Right lobe of liver (tissue), 6 donors: ENCODE measurements at regions not wholly inside any gene's neighbourhood (a gene's known extent, or its start where the extent isn't known, plus 50 kb on each side); places are given as distances from the start of the nearest gene placed in this dataset.

ENCODE experiments used
- ATAC-seq, 4 donors: fragments of 200-7000 bp; cut with Tn5 transposase; one replicate each; pipeline ENCODE4 v1.9.1; 2020; ENCODE audit warnings: mild to moderate bottlenecking in 4 of 4, moderate library complexity in 4 of 4
- DNase-seq, 3 donors: peaks; one replicate each; pipeline ENCODE4 v3.0.0-alpha.2; 2020
- H3K27ac ChIP-seq, 3 donors: fragments of 200-600 bp; one replicate each; pipeline ENCODE4 v1.8.0; 2022
- H3K27me3 ChIP-seq, 2 donors: fragments of 200-600 bp; one replicate each; pipeline ENCODE4 v1.8.0; 2022
- H3K36me3 ChIP-seq, 4 donors: fragments of 200-600 bp; sonication (generic) in 1 of 4; one replicate each; pipeline versions ENCODE4 v1.5.1 to v1.8.0; 2017 to 2022; ENCODE audit warnings: control low read depth in 1 of 4
- H3K4me1 ChIP-seq, 4 donors: fragments of 200-600 bp; sonication (generic) in 1 of 4; one replicate each; pipeline versions ENCODE4 v1.5.1 to v1.8.0; 2017 to 2022; ENCODE audit warnings: control low read depth in 1 of 4
- H3K4me3 ChIP-seq, 3 donors: fragments of 200-600 bp; one replicate each; pipeline ENCODE4 v1.8.0; 2022
- H3K9me3 ChIP-seq, 4 donors: fragments of 200-600 bp; sonication (generic) in 1 of 4; one replicate each; pipeline versions ENCODE4 v1.5.1 to v1.8.0; 2017 to 2022; ENCODE audit warnings: control low read depth in 1 of 4
- POLR2A ChIP-seq: fragments of 450-650 bp; IDR thresholded peaks from one replicate; pipeline ENCODE4 v1.6.1; 2017; ENCODE audit warnings: antibody characterized with exemption, mild to moderate bottlenecking
- WGBS: methylation state at CpG from one replicate; pipeline ENCODE4 v1.1.6; 2018; ENCODE audit warnings: low coverage, low lambda C conversion rate; ENCODE audit not compliant: insufficient coverage; ENCODE audit errors: missing lambda C conversion rate; 5-methylcytosine and 5-hydroxymethylcytosine counted together
- intact Hi-C, 2 donors: fragments of 100-400 bp; cut with DNase I; formaldehyde crosslinking; loops; one replicate each; pipeline versions ENCODE4 v1.11.2 to v1.14.1; 2022
- TF ChIP-seq, protein P1 (sequence below), 4 donors: fragments of 200-600 bp in 3 of 4; fragments of 450-650 bp in 1 of 4; IDR thresholded peaks; one replicate each; pipeline versions ENCODE4 v1.5.1 to v1.8.0; 2016 to 2022; ENCODE audit warnings: antibody characterized with exemption in 4 of 4, mild to moderate bottlenecking in 2 of 4
- donor health status: DM: no; HTN: yes; CAD: no.
- donor health status: DM: no; HTN: no; CAD: no.
- donor health status: DM: no; HTN: no; CAD: no.
- donor health status: DM: no; HTN: yes; CAD: no.
- donor health status: DM: no; HTN: yes; CAD: no.

DNA sequence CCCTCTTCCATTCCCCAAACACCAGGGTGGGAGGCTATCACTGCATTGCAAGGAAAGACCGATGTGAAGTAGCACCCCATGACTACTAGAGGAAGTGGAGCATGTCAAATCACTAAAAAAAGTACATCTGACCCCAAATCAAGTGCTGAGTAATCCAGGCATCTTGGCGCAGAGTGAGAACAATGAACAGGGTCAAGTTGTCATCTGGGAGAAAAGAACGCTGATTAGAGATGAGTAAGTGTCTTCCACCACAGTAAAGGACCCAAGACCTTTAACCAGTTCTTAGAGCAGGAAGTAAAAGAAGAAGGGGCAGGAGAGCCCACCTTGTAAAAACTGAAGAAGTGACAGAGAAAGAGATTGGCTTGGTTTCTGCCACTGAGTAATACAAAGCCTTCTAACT, 75.0 kb upstream of the RAD23B start:
- intact Hi-C loops = no loop called here
- no peak overlapping the region for H3K4me3 ChIP-seq

DNA sequence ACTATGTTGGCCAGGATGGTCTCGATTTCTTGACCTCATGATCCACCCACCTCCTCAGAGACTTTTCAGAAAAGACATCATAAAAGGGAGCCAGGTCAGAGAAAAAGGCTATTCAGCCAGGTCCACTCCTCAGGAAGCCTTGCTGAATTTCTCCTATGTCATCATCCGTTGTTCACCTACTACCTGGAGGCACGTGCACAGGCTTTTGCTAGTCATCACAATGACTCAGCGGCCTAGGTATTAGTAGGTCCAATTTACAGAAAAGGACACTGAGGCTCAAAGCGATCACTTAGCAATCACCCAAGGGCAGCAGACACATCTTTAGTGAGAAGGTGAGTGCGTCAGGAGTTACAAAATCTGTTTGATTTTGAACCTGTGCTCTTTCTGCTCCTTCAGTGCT, 72.3 kb upstream of the RAD23B start:
- Histone ChIP-seq H3K4me1 (no peaks in the 10 kb centered on the region), H3K27me3 (no peaks in the 10 kb centered on the region), H3K4me3 (no peak overlapping the region), H3K9me3 (no peaks in the 10 kb centered on the region), H3K36me3 (no peaks in the 10 kb centered on the region), H3K27ac (no peak overlapping the region)
- intact Hi-C loops = no loop called here
- TF ChIP-seq POLR2A = no peak
- TF ChIP-seq, protein P1, sequence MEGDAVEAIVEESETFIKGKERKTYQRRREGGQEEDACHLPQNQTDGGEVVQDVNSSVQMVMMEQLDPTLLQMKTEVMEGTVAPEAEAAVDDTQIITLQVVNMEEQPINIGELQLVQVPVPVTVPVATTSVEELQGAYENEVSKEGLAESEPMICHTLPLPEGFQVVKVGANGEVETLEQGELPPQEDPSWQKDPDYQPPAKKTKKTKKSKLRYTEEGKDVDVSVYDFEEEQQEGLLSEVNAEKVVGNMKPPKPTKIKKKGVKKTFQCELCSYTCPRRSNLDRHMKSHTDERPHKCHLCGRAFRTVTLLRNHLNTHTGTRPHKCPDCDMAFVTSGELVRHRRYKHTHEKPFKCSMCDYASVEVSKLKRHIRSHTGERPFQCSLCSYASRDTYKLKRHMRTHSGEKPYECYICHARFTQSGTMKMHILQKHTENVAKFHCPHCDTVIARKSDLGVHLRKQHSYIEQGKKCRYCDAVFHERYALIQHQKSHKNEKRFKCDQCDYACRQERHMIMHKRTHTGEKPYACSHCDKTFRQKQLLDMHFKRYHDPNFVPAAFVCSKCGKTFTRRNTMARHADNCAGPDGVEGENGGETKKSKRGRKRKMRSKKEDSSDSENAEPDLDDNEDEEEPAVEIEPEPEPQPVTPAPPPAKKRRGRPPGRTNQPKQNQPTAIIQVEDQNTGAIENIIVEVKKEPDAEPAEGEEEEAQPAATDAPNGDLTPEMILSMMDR (IDR thresholded peaks at IDR 0.05) = no peak
- WGBS = 60% methylated on average over 3 of the region's 6 CpGs
- DNase-seq (no peak), ATAC-seq (no peak)

More for the DNA sequence above, 75.0 kb upstream of the RAD23B start:
- TF ChIP-seq, protein P1 (IDR thresholded peaks at IDR 0.05) = no peak
- no peak for TF ChIP-seq POLR2A
- DNase-seq (no peak), ATAC-seq (no peak)
- WGBS = 86% methylated on average over 3 of the region's 3 CpGs
- Histone ChIP-seq H3K27ac (no peak overlapping the region), H3K9me3 (no peaks in the 10 kb centered on the region), H3K27me3 (no peaks in the 10 kb centered on the region), H3K4me1 (no peaks in the 10 kb centered on the region), H3K36me3 (no peaks in the 10 kb centered on the region)

DNA sequence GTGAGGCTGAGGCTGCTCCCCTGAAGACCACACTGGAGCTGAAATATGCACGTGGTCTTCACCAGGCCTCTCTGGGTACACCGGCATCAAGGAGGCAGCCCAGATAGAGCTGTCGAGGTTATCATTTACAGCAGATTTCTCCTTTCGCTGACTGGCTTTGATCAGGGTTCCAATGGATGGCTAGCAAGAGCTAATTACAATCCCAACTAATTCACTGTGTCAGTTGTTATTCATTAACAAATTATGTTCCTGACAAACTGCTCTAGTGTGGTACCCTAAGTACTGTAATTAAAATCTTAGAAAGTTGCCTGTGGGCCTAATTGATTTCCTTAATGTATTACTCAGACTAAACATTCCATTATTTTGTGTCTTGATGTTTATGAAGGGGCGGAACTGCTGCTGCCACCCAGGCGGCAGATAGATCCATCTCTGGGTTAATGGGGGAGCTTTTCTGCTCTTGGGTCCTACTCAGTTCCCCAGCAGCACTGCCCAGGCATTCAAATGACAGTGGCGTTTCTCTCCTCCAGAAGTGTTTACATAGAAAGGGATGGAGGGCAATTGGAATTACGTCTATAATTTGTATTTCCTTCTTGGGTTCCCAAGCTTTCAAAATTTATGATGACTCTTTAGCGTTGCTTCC, 71.7 kb upstream of the RAD23B start:
- Histone ChIP-seq H3K36me3 (no peaks in the 10 kb centered on the region), H3K9me3 (no peaks in the 10 kb centered on the region), H3K4me3 (no peak overlapping the region), H3K4me1 (no peaks in the 10 kb centered on the region), H3K27ac (no peak overlapping the region), H3K27me3 (no peaks in the 10 kb centered on the region)
- TF ChIP-seq, protein P1 (IDR thresholded peaks at IDR 0.05) = no peak
- TF ChIP-seq POLR2A = no peak
- ATAC-seq = no peak
- 83% methylated on average over 9 of the region's 9 CpGs for WGBS
- no peak for DNase-seq
- intact Hi-C loops = no loop called here

DNA sequence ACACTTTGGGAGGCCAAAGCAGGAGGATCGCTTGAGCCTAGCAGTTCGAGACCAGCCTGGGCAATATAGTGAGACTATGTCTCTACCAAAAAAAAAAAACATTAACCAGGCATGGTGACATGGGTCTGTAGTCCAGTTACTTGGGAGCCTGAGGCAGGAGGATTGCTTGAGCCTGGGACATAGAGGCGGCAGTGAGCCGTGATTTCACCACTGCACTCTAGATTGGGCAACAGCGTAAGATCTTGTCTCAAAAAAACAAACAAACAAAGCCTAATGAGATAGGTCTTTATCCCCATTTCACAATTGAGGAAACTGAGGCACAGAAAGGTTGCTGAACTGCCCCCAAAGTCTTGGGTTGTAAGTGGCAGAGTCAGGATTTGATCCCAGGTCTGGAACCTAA, 70.5 kb upstream of the RAD23B start:
- H3K4me1 ChIP-seq = no peaks in the 10 kb centered on the region
- WGBS = 73% methylated on average over 5 of the region's 5 CpGs
- H3K27ac ChIP-seq = no peak overlapping the region
- TF ChIP-seq POLR2A = no peak
- TF ChIP-seq, protein P1 (IDR thresholded peaks at IDR 0.05) = no peak
- H3K36me3 ChIP-seq = no peaks in the 10 kb centered on the region
- no peak for ATAC-seq
- H3K4me3 ChIP-seq = no peak overlapping the region
- intact Hi-C loops = no loop called here
- H3K9me3 ChIP-seq = no peaks in the 10 kb centered on the region
- DNase-seq = no peak
- no peaks in the 10 kb centered on the region for H3K27me3 ChIP-seq

DNA sequence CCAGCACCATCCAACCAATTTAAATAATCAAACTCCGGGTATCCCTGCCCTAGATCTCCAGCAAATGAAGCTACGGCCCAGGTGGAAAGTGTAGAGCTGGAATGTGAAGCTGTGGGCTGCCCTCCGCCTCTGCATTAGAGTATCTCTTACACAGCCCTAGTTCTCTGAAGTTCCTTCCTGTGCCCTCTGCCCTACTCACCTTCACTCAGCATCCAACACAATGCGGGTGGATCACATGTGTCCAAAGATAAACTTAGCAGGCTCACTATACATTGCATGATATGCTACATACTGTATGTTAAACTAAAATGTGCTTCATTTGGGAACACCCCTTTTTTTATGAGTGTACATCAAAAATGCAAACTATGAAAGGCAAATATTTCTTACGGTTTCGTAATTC, 70.0 kb upstream of the RAD23B start:
- Histone ChIP-seq H3K4me3 (no peak overlapping the region), H3K36me3 (no peaks in the 10 kb centered on the region), H3K27me3 (no peaks in the 10 kb centered on the region), H3K9me3 (no peaks in the 10 kb centered on the region), H3K27ac (no peak overlapping the region), H3K4me1 (no peaks in the 10 kb centered on the region)
- TF ChIP-seq, protein P1 (IDR thresholded peaks at IDR 0.05) = no peak
- TF ChIP-seq POLR2A = no peak
- intact Hi-C loops = no loop called here
- ATAC-seq (peak in 1 of 4 donors; percentile 29), DNase-seq (no peak)
- 84% methylated on average over 5 of the region's 6 CpGs for WGBS
